ENCODE measurements at regions not wholly inside any gene's neighbourhood (a gene's known extent, or its start where the extent isn't known, plus 50 kb on each side); places are given as distances from the start of the nearest gene placed in this dataset.

DNA sequence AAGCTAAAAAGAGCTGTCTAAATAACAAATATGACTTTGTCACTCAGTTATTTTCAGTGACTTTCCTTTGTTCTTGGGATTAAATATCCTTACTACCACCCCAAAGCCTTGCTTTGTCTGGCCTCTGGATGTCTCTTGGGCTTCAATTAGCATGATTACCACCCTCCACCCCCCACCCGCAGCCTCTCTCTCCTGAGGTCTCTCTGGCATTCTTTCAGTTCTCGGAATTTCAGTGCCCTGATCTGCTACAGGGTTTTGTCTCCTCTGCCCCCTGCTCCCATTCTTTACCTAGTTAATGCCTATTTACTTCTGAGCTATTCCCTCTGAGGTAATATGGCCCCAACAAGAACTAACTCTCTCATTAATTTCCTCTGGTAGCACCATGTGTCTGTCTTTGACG is 376.4 kb downstream of the DEPDC1B start:
- WGBS, 2 donors = 70 to 71% methylated on average over 3 of the region's 3 CpGs
- intact Hi-C loops (cut with DNase I; ENCODE audit: low total_unique reads) = no loop called here
- no peak overlapping the region for H3K4me3 ChIP-seq (ENCODE audit: low read depth, poor library complexity, severe bottlenecking)
- DNase-seq (ENCODE audit: low spot score in 2 of 2) = no peak
- TF ChIP-seq, protein P1, sequence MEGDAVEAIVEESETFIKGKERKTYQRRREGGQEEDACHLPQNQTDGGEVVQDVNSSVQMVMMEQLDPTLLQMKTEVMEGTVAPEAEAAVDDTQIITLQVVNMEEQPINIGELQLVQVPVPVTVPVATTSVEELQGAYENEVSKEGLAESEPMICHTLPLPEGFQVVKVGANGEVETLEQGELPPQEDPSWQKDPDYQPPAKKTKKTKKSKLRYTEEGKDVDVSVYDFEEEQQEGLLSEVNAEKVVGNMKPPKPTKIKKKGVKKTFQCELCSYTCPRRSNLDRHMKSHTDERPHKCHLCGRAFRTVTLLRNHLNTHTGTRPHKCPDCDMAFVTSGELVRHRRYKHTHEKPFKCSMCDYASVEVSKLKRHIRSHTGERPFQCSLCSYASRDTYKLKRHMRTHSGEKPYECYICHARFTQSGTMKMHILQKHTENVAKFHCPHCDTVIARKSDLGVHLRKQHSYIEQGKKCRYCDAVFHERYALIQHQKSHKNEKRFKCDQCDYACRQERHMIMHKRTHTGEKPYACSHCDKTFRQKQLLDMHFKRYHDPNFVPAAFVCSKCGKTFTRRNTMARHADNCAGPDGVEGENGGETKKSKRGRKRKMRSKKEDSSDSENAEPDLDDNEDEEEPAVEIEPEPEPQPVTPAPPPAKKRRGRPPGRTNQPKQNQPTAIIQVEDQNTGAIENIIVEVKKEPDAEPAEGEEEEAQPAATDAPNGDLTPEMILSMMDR (IDR thresholded peaks at IDR 0.05) = no peak

DNA sequence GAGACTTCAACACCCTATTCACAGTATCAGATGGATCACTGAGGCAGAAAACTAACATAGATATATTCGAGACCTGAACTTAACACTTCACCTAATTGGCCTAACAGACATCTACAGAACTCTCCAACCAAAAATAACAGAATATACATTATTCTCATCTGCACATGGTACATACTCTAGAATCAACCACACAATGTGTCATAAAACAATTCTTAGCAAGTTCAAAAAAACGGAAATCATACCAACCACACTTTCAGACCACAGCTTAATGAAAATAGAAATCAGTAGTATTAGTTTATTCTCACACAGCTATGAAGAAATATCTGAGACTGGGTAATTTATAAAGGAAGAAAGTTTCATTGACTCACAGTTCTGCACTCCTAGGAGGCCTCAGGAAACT is 387.9 kb downstream of the DEPDC1B start:
- WGBS, 2 donors = 78 to 87% methylated on average over 2 of the region's 2 CpGs
- DNase-seq (ENCODE audit: low spot score in 2 of 2) = no peak
- no peak for TF ChIP-seq POLR2A (IDR thresholded peaks at IDR 0.05)
- TF ChIP-seq, protein P1 (IDR thresholded peaks at IDR 0.05) = no peak
- intact Hi-C loops (cut with DNase I; ENCODE audit: low total_unique reads) = no loop called here
- H3K4me3 ChIP-seq (ENCODE audit: low read depth, poor library complexity, severe bottlenecking) = no peak overlapping the region

DNA sequence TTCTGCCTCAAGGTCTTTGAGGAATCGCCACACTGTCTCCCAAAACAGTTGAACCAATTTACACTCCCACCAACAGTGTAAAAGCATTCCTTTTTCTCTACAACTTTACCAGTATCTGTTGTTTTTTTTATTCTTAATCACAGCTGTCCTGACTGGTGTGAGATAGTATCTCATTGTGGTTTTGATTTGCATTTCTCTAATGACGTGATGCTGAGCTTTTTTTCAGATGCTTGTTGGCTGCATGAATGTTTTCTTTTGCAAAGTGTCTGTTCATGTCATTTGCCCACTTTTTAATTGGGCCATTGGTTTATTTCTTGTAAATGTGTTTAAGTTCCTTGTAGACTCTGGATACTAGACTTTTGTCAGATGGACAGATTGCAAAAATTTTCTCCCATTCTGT is 400.0 kb downstream of the DEPDC1B start:
- TF ChIP-seq, protein P1 (IDR thresholded peaks at IDR 0.05) = no peak
- no peak for TF ChIP-seq POLR2A (IDR thresholded peaks at IDR 0.05)
- intact Hi-C loops (cut with DNase I; ENCODE audit: low total_unique reads) = no loop called here
- 63 to 67% methylated on average over 2 of the region's 2 CpGs for WGBS, 2 donors
- no peak overlapping the region for H3K4me3 ChIP-seq (ENCODE audit: low read depth, poor library complexity, severe bottlenecking)
- DNase-seq (ENCODE audit: low spot score in 2 of 2) = no peak

DNA sequence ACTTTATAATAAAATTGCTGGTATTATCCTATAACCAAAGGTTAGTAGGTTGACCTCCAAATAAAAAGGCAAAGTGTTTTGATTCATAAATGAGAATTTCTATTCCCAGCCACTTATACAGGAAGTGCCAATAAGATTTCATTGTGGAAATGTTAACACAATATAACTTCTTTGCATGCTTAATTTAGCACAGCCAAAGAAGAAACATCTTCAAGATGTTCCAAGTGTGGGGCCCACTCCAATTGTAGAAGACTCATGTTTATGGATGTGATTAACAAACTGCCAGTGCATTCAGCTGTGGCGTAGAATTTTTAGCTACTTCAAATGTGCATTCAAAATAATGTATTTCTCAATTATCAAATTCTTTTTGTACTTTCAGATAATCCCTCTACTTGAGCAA is 402.3 kb downstream of the DEPDC1B start:
- TF ChIP-seq, protein P1 (IDR thresholded peaks at IDR 0.05) = no peak
- TF ChIP-seq POLR2A (IDR thresholded peaks at IDR 0.05) = no peak
- 51 to 53% methylated on average over 1 of the region's 1 CpG for WGBS, 2 donors
- intact Hi-C loops (cut with DNase I; ENCODE audit: low total_unique reads) = no loop called here
- DNase-seq (ENCODE audit: low spot score in 2 of 2) = no peak
- no peak overlapping the region for H3K4me3 ChIP-seq (ENCODE audit: low read depth, poor library complexity, severe bottlenecking)

DNA sequence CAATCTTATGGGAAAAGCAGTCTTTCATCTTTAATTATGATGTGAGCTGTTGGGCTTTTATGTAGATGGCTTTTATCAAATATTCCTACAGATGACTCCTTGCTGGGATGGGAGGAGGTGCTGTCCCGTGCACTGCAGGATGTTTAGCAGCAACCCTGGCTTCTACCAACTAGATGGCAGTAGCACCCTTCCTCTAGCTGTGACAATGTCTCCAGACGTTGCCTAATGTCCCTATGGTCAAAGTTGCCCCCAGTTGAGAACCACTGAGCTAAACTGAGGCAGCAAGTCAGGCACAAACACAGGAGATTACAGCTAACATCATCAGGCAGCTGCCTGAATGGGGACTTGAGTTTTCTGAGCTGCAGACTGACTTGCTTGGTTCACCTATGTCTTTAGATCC is 401.9 kb upstream of the PDE4D start:
- intact Hi-C loops (cut with DNase I; ENCODE audit: low total_unique reads) = no loop called here
- no peak overlapping the region for H3K4me3 ChIP-seq (ENCODE audit: low read depth, poor library complexity, severe bottlenecking)
- WGBS, 2 donors = 3 to 9% methylated on average over 2 of the region's 2 CpGs
- DNase-seq (ENCODE audit: low spot score in 2 of 2) = no peak
- TF ChIP-seq, protein P1 (IDR thresholded peaks at IDR 0.05) = no peak
- TF ChIP-seq POLR2A (IDR thresholded peaks at IDR 0.05) = no peak

DNA sequence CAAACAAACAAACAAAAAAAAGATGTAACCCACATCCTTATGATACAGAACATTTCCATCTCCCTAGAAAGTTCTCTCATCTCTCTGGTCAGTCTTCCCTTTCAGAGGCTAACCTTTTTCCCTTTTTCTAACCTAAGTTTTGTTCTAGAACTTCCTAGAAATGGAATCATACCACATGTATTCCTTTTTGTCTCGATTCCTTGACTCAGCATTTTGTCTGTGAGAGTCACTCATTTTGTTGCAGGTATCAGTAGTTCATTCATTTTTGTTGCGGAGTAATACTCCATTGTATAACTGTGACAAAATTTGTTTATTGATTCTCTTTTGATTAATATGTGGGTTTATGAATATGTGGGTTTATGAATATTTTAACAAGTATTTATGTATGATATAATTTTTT is 400.0 kb upstream of the PDE4D start:
- H3K4me3 ChIP-seq (ENCODE audit: low read depth, poor library complexity, severe bottlenecking) = no peak overlapping the region
- 86 to 90% methylated on average over 2 of the region's 2 CpGs for WGBS, 2 donors
- TF ChIP-seq POLR2A (IDR thresholded peaks at IDR 0.05) = no peak
- TF ChIP-seq, protein P1 (IDR thresholded peaks at IDR 0.05) = no peak
- intact Hi-C loops (cut with DNase I; ENCODE audit: low total_unique reads) = no loop called here
- DNase-seq (ENCODE audit: low spot score in 2 of 2) = no peak
